ENCODE measurements at regions not wholly inside any gene's neighbourhood (a gene's known extent, or its start where the extent isn't known, plus 50 kb on each side); places are given as distances from the start of the nearest gene placed in this dataset.

- no peaks in the 10 kb centered on the region for H3K9me3 ChIP-seq (ENCODE audit: insufficient read depth, low read depth, low read length)
- Mint-ChIP-seq H3K4me1 (ENCODE audit: low read depth, unreplicated experiment) (peaks cover 17% of the 10 kb centered on the region), H3K27me3 (ENCODE audit: low read depth, unreplicated experiment) (no peaks in the 10 kb centered on the region), H3K9me3 (ENCODE audit: unreplicated experiment) (peaks cover 2% of the 10 kb centered on the region), H3K36me3 (ENCODE audit: low read depth, unreplicated experiment) (no peaks in the 10 kb centered on the region), H3K27ac (ENCODE audit: unreplicated experiment) (peak overlapping the region; percentile 98), H3K4me3 (ENCODE audit: unreplicated experiment) (no peak overlapping the region)
- DNase-seq (ENCODE audit: low read depth): peak; percentile 98
- peak; percentile 88 for FAIRE-seq
- peak overlapping the region; percentile 89 for H3K9ac ChIP-seq (ENCODE audit: low read length)
- no peaks in the 10 kb centered on the region for H3K27me3 ChIP-seq (ENCODE audit: insufficient read depth, low read length)
- H3K4me2 ChIP-seq (ENCODE audit: low read length): peak overlapping the region; percentile 81
- no peaks in the 10 kb centered on the region for H3K36me3 ChIP-seq (ENCODE audit: insufficient read depth, low read length)
- peak overlapping the region; percentile 15 for H2AFZ ChIP-seq (ENCODE audit: low read depth, low read length)
- no peaks in the 10 kb centered on the region for H3K79me2 ChIP-seq (ENCODE audit: insufficient read depth, low read length)
- H3K27ac ChIP-seq (ENCODE audit: low read depth, low read length): peak overlapping the region; percentile 99
- H3K4me1 ChIP-seq (ENCODE audit: insufficient read depth, low read length): peaks cover 18% of the 10 kb centered on the region
- TF ChIP-seq EZH2 (IDR thresholded peaks at IDR 0.05; ENCODE audit: insufficient read depth, low read length) (no peak), CTCF (IDR thresholded peaks at IDR 0.05; ENCODE audit: insufficient read depth, low read depth, low read length) (no peak)
- H3K4me3 ChIP-seq (ENCODE audit: insufficient read depth, low read depth, low read length): peak overlapping the region; percentile 11
- no peaks in the 10 kb centered on the region for H4K20me1 ChIP-seq (ENCODE audit: insufficient read depth, low read length)
Observed at GRCh38 chr11:27934830-27935145, 173.2 kb downstream of the KIF18A start.

GRCh38 chr11:27933992-27934829 lies 173.7 kb downstream of the KIF18A start:
- no peaks in the 10 kb centered on the region for H3K9me3 ChIP-seq (ENCODE audit: insufficient read depth, low read depth, low read length)
- H3K27me3 Mint-ChIP-seq (ENCODE audit: low read depth, unreplicated experiment): no peaks in the 10 kb centered on the region
- peak overlapping the region; percentile 99 for H3K27ac ChIP-seq (ENCODE audit: low read depth, low read length)
- H3K9ac ChIP-seq (ENCODE audit: low read length): peak overlapping the region; percentile 89
- no peaks in the 10 kb centered on the region for H3K27me3 ChIP-seq (ENCODE audit: insufficient read depth, low read length)
- FAIRE-seq: peak; percentile 99
- peak overlapping the region; percentile 98 for H3K27ac Mint-ChIP-seq (ENCODE audit: unreplicated experiment)
- H3K4me1 ChIP-seq (ENCODE audit: insufficient read depth, low read length): peaks cover 18% of the 10 kb centered on the region
- H3K9me3 Mint-ChIP-seq (ENCODE audit: unreplicated experiment): peaks cover 2% of the 10 kb centered on the region
- no peak for TF ChIP-seq EZH2 (IDR thresholded peaks at IDR 0.05; ENCODE audit: insufficient read depth, low read length)
- TF ChIP-seq CTCF (IDR thresholded peaks at IDR 0.05; ENCODE audit: insufficient read depth, low read depth, low read length): no peak
- no peak overlapping the region for H3K4me3 Mint-ChIP-seq (ENCODE audit: unreplicated experiment)
- no peaks in the 10 kb centered on the region for H3K79me2 ChIP-seq (ENCODE audit: insufficient read depth, low read length)
- no peaks in the 10 kb centered on the region for H4K20me1 ChIP-seq (ENCODE audit: insufficient read depth, low read length)
- H3K4me2 ChIP-seq (ENCODE audit: low read length): peak overlapping the region; percentile 81
- peaks cover 17% of the 10 kb centered on the region for H3K4me1 Mint-ChIP-seq (ENCODE audit: low read depth, unreplicated experiment)
- H2AFZ ChIP-seq (ENCODE audit: low read depth, low read length): peak overlapping the region; percentile 15
- H3K36me3 Mint-ChIP-seq (ENCODE audit: low read depth, unreplicated experiment): no peaks in the 10 kb centered on the region
- DNase-seq (ENCODE audit: low read depth): peak; percentile 100
- no peaks in the 10 kb centered on the region for H3K36me3 ChIP-seq (ENCODE audit: insufficient read depth, low read length)
- H3K4me3 ChIP-seq (ENCODE audit: insufficient read depth, low read depth, low read length): peak overlapping the region; percentile 11

GRCh38 chr11:27931770-27932169 lies 176.2 kb downstream of the KIF18A start:
- H3K4me1 Mint-ChIP-seq (ENCODE audit: low read depth, unreplicated experiment): peaks cover 26% of the 10 kb centered on the region
- DNase-seq (ENCODE audit: low read depth) (no peak), FAIRE-seq (no peak)
- H3K4me2 ChIP-seq (ENCODE audit: low read length): no peak overlapping the region
- H2AFZ ChIP-seq (ENCODE audit: low read depth, low read length): no peak overlapping the region
- no peaks in the 10 kb centered on the region for H3K9me3 Mint-ChIP-seq (ENCODE audit: unreplicated experiment)
- TF ChIP-seq EZH2 (IDR thresholded peaks at IDR 0.05; ENCODE audit: insufficient read depth, low read length): no peak
- TF ChIP-seq CTCF (IDR thresholded peaks at IDR 0.05; ENCODE audit: insufficient read depth, low read depth, low read length): no peak
- H3K27me3 Mint-ChIP-seq (ENCODE audit: low read depth, unreplicated experiment): no peaks in the 10 kb centered on the region
- no peaks in the 10 kb centered on the region for H3K79me2 ChIP-seq (ENCODE audit: insufficient read depth, low read length)
- H3K36me3 ChIP-seq (ENCODE audit: insufficient read depth, low read length): no peaks in the 10 kb centered on the region
- H3K27ac Mint-ChIP-seq (ENCODE audit: unreplicated experiment): no peak overlapping the region
- no peak overlapping the region for H3K27ac ChIP-seq (ENCODE audit: low read depth, low read length)
- no peaks in the 10 kb centered on the region for H3K36me3 Mint-ChIP-seq (ENCODE audit: low read depth, unreplicated experiment)
- no peaks in the 10 kb centered on the region for H3K27me3 ChIP-seq (ENCODE audit: insufficient read depth, low read length)
- no peaks in the 10 kb centered on the region for H4K20me1 ChIP-seq (ENCODE audit: insufficient read depth, low read length)
- no peak overlapping the region for H3K9ac ChIP-seq (ENCODE audit: low read length)
- H3K9me3 ChIP-seq (ENCODE audit: insufficient read depth, low read depth, low read length): no peaks in the 10 kb centered on the region
- H3K4me1 ChIP-seq (ENCODE audit: insufficient read depth, low read length): peaks cover 18% of the 10 kb centered on the region
- H3K4me3 Mint-ChIP-seq (ENCODE audit: unreplicated experiment): no peak overlapping the region
- H3K4me3 ChIP-seq (ENCODE audit: insufficient read depth, low read depth, low read length): no peak overlapping the region

Measured in astrocyte (in vitro differentiated cells and primary cell).